ENCODE measurements at regions not wholly inside any gene's neighbourhood (a gene's known extent, or its start where the extent isn't known, plus 50 kb on each side); places are given as distances from the start of the nearest gene placed in this dataset.

DNA sequence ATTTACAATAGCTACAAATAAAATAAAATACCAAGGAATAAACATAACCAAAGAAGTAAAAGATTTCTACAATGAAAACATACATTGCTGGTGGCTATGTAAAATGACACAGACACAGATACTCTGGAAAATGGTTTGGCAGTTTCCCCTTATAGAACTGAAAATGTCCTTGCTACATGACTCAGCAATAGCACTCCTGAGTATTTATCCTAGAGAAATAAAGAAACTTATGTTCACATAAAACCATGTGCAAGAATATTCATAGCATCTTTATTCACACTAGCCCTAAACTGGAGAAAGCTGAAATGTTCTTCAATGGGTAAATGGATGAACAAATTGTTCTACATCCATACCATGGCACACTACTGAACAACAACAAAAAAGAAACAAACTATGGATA lies 100.2 kb upstream of the RFC3 start:
- TF ChIP-seq, protein P1, sequence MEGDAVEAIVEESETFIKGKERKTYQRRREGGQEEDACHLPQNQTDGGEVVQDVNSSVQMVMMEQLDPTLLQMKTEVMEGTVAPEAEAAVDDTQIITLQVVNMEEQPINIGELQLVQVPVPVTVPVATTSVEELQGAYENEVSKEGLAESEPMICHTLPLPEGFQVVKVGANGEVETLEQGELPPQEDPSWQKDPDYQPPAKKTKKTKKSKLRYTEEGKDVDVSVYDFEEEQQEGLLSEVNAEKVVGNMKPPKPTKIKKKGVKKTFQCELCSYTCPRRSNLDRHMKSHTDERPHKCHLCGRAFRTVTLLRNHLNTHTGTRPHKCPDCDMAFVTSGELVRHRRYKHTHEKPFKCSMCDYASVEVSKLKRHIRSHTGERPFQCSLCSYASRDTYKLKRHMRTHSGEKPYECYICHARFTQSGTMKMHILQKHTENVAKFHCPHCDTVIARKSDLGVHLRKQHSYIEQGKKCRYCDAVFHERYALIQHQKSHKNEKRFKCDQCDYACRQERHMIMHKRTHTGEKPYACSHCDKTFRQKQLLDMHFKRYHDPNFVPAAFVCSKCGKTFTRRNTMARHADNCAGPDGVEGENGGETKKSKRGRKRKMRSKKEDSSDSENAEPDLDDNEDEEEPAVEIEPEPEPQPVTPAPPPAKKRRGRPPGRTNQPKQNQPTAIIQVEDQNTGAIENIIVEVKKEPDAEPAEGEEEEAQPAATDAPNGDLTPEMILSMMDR (conservative IDR thresholded peaks at IDR 0.05 in 1 of 2, IDR thresholded peaks at IDR 0.05 in 1 of 2; ENCODE audit: extremely low read depth in 1 of 2, insufficient read depth in 1 of 2, low read depth in 1 of 2, low read length in 2 of 2) = no peak
- no peak for TF ChIP-seq EZH2 (IDR thresholded peaks at IDR 0.05; ENCODE audit: borderline replicate concordance, low read length)
